Testis (tissue), 2 donors: ENCODE measurements at regions not wholly inside any gene's neighbourhood (a gene's known extent, or its start where the extent isn't known, plus 50 kb on each side); places are given as distances from the start of the nearest gene placed in this dataset.

Experiments used
- DNase-seq: peaks from one replicate; pipeline ENCODE4 v3.0.0-alpha.2; 2019
- H3K27ac ChIP-seq, 2 donors: fragments of 200-600 bp; sonication (generic); one replicate each; pipeline ENCODE4 v1.5.1; 2019
- H3K27me3 ChIP-seq: fragments of 200-600 bp; sonication (generic); one replicate; pipeline ENCODE4 v1.5.1; 2019
- H3K36me3 ChIP-seq: fragments of 200-600 bp; sonication (generic); one replicate; pipeline ENCODE4 v1.5.1; 2017; ENCODE audit warnings: low read depth; ENCODE audit errors: missing control alignments
- H3K4me1 ChIP-seq: fragments of 200-600 bp; sonication (generic); one replicate; pipeline ENCODE4 v1.5.1; 2019
- H3K4me3 ChIP-seq, 2 donors: fragments of 200-600 bp; sonication (generic); one replicate each; pipeline ENCODE4 v1.5.1; 2017 to 2019
- H3K9me3 ChIP-seq: fragments of 200-600 bp; sonication (generic); one replicate; pipeline ENCODE4 v1.5.1; 2017
- CTCF ChIP-seq, 3 experiments: fragments of 450-650 bp in 2 of 3; fragments of 200-600 bp in 1 of 3; sonication (generic) in 1 of 3; IDR thresholded peaks; one replicate each; pipeline ENCODE4 v1.5.1; 2016 to 2019; ENCODE audit warnings: antibody characterized with exemption in 3 of 3, mild to moderate bottlenecking in 2 of 3, moderate library complexity in 1 of 3
- POLR2A ChIP-seq: fragments of 450-650 bp; IDR thresholded peaks from one replicate; pipeline ENCODE4 v1.6.1; 2017; ENCODE audit warnings: antibody characterized with exemption, mild to moderate bottlenecking, moderate library complexity
- WGBS, 2 donors: methylation state at CpG; one replicate each; pipeline ENCODE4 v1.1.5; 2018; 5-methylcytosine and 5-hydroxymethylcytosine counted together
- intact Hi-C: fragments of 100-400 bp; cut with DNase I; formaldehyde crosslinking; loops from one replicate; pipeline ENCODE4 v1.15.1; 2023; ENCODE audit warnings: low total_unique reads

GRCh38 chr13:82674546-82674945 lies 1207.7 kb downstream of the SLITRK1 start:
- no peaks in the 10 kb centered on the region for H3K36me3 ChIP-seq
- no peak for DNase-seq
- H3K9me3 ChIP-seq, result no peaks in the 10 kb centered on the region
- H3K27ac ChIP-seq, result no peak overlapping the region
- TF ChIP-seq POLR2A (no peak), CTCF (IDR thresholded peaks at IDR 0.05) (no peak)
- H3K4me1 ChIP-seq, result no peaks in the 10 kb centered on the region
- 62 to 75% methylated on average over 1 of the region's 1 CpG for WGBS, 2 donors
- H3K4me3 ChIP-seq, result no peak overlapping the region
- H3K27me3 ChIP-seq, result no peaks in the 10 kb centered on the region
- intact Hi-C loops, result no loop called here

GRCh38 chr13:82672248-82672647 lies 1210.0 kb downstream of the SLITRK1 start:
- H3K36me3 ChIP-seq, result no peaks in the 10 kb centered on the region
- H3K27ac ChIP-seq, result no peak overlapping the region
- no peaks in the 10 kb centered on the region for H3K9me3 ChIP-seq
- intact Hi-C loops, result no loop called here
- TF ChIP-seq CTCF (IDR thresholded peaks at IDR 0.05) (no peak), POLR2A (no peak)
- no peaks in the 10 kb centered on the region for H3K27me3 ChIP-seq
- no peak for DNase-seq
- no peak overlapping the region for H3K4me3 ChIP-seq
- 68 to 72% methylated on average over 2 of the region's 2 CpGs for WGBS, 2 donors
- no peaks in the 10 kb centered on the region for H3K4me1 ChIP-seq

- intact Hi-C loops, result no loop called here
These were observed 1218.1 kb downstream of the SLITRK1 start for GRCh38 chr13:82664183-82664582.

GRCh38 chr13:82661126-82661525 lies 1221.1 kb downstream of the SLITRK1 start:
- no peaks in the 10 kb centered on the region for H3K36me3 ChIP-seq
- H3K4me1 ChIP-seq, result no peaks in the 10 kb centered on the region
- no peak overlapping the region for H3K27ac ChIP-seq
- no peaks in the 10 kb centered on the region for H3K9me3 ChIP-seq
- intact Hi-C loops, result no loop called here
- no peak for DNase-seq
- 89 to 93% methylated on average over 4 of the region's 4 CpGs for WGBS, 2 donors
- no peaks in the 10 kb centered on the region for H3K27me3 ChIP-seq
- H3K4me3 ChIP-seq, result no peak overlapping the region
- TF ChIP-seq POLR2A, result no peak
- TF ChIP-seq CTCF (IDR thresholded peaks at IDR 0.05), result no peak

More at GRCh38 chr13:82664183-82664582, 1218.1 kb downstream of the SLITRK1 start:
- TF ChIP-seq CTCF (IDR thresholded peaks at IDR 0.05) (no peak), POLR2A (no peak)
- Histone ChIP-seq H3K27me3 (no peaks in the 10 kb centered on the region), H3K4me3 (no peak overlapping the region), H3K9me3 (no peaks in the 10 kb centered on the region), H3K36me3 (no peaks in the 10 kb centered on the region), H3K4me1 (no peaks in the 10 kb centered on the region), H3K27ac (no peak overlapping the region)
- no peak for DNase-seq
- WGBS, 2 donors, result 58 to 59% methylated on average over 1 of the region's 1 CpG

- Histone ChIP-seq H3K27ac (no peak overlapping the region), H3K27me3 (no peaks in the 10 kb centered on the region), H3K4me1 (no peaks in the 10 kb centered on the region), H3K9me3 (no peaks in the 10 kb centered on the region), H3K36me3 (no peaks in the 10 kb centered on the region), H3K4me3 (no peak overlapping the region)
- intact Hi-C loops, result no loop called here
- TF ChIP-seq CTCF (IDR thresholded peaks at IDR 0.05) (no peak), POLR2A (no peak)
- DNase-seq, result no peak
- WGBS, 2 donors, result 68 to 87% methylated on average over 1 of the region's 1 CpG
These were observed 1223.5 kb downstream of the SLITRK1 start for GRCh38 chr13:82658811-82659210.
